GM12872 (cell line): ENCODE measurements at regions not wholly inside any gene's neighbourhood (a gene's known extent, or its start where the extent isn't known, plus 50 kb on each side); places are given as distances from the start of the nearest gene placed in this dataset.

Source experiments
- CTCF ChIP-seq: IDR thresholded peaks from 3 replicates; pipeline ENCODE4 v1.5.1; 2011; ENCODE audit warnings: low read depth, mild to moderate bottlenecking, low read length, moderate library complexity; ENCODE audit not compliant: insufficient read depth

GRCh38 chr18:24989760-24990593, 362.0 kb downstream of the ZNF521 start:
- TF ChIP-seq CTCF = no peak

GRCh38 chr18:24990671-24991134, 361.3 kb downstream of the ZNF521 start:
- TF ChIP-seq CTCF = no peak

GRCh38 chr18:24991141-24992060, 360.6 kb downstream of the ZNF521 start:
- TF ChIP-seq CTCF = no peak

GRCh38 chr18:24992491-24992890, 359.5 kb downstream of the ZNF521 start:
- no peak for TF ChIP-seq CTCF

GRCh38 chr18:24993628-24994027, 358.3 kb downstream of the ZNF521 start:
- TF ChIP-seq CTCF = no peak

GRCh38 chr18:24995056-24995455, 356.9 kb downstream of the ZNF521 start:
- no peak for TF ChIP-seq CTCF

GRCh38 chr18:24995755-24996154, 356.2 kb downstream of the ZNF521 start:
- TF ChIP-seq CTCF = no peak
